Suprapubic skin (tissue), 4 donors: ENCODE measurements at regions not wholly inside any gene's neighbourhood (a gene's known extent, or its start where the extent isn't known, plus 50 kb on each side); places are given as distances from the start of the nearest gene placed in this dataset.

Experiments
- EP300 ChIP-seq: sonication (generic); formaldehyde crosslinking; IDR thresholded peaks from one replicate; pipeline ENCODE4 v1.6.1; 2017; ENCODE audit warnings: antibody characterized with exemption
- POLR2AphosphoS5 ChIP-seq, 3 donors: sonication (generic); formaldehyde crosslinking; IDR thresholded peaks; one replicate each; pipeline ENCODE4 v1.6.1; 2017; ENCODE audit warnings: antibody characterized with exemption in 3 of 3
- TF ChIP-seq, protein P1 (sequence below), 2 donors: fragments of 200-600 bp in 1 of 2; fragments of 450-650 bp in 1 of 2; sonication (generic) in 1 of 2; IDR thresholded peaks; one replicate each; pipeline ENCODE4 v1.5.1; 2016 to 2019; ENCODE audit warnings: antibody characterized with exemption in 2 of 2, mild to moderate bottlenecking in 1 of 2, moderate library complexity in 1 of 2

DNA sequence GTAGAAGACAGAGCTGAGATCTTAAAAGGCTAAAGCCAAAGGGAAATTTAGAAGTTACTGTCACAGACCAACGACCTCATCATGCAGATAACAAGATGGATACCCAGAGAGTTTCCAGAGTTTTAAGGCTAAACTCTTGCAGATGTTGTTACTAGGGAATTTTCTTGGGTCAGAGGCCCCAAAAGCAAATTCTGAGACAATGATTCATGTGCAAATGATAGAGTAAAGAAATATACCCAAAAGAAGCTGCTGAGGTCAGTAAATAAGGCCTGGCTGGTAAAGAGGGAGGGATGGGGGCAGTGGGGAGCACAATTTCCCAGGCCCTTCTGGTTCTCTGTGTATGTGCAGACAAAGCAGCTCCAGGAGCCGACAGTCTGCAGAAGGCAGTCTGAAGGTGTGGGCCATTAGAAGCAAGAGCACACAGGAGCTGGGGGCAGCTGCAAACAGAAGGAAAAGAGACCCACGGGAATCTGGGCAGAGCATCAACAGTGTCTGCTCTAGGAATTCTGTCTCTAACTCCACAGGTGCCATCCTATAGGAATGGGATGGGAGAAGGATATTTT, 330.8 kb downstream of the TBC1D4 start:
- TF ChIP-seq, protein P1, sequence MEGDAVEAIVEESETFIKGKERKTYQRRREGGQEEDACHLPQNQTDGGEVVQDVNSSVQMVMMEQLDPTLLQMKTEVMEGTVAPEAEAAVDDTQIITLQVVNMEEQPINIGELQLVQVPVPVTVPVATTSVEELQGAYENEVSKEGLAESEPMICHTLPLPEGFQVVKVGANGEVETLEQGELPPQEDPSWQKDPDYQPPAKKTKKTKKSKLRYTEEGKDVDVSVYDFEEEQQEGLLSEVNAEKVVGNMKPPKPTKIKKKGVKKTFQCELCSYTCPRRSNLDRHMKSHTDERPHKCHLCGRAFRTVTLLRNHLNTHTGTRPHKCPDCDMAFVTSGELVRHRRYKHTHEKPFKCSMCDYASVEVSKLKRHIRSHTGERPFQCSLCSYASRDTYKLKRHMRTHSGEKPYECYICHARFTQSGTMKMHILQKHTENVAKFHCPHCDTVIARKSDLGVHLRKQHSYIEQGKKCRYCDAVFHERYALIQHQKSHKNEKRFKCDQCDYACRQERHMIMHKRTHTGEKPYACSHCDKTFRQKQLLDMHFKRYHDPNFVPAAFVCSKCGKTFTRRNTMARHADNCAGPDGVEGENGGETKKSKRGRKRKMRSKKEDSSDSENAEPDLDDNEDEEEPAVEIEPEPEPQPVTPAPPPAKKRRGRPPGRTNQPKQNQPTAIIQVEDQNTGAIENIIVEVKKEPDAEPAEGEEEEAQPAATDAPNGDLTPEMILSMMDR (IDR thresholded peaks at IDR 0.05): no peak
- TF ChIP-seq POLR2AphosphoS5 (IDR thresholded peaks at IDR 0.05): no peak
- no peak for TF ChIP-seq EP300
